H1 (cell line): ENCODE measurements at regions not wholly inside any gene's neighbourhood (a gene's known extent, or its start where the extent isn't known, plus 50 kb on each side); places are given as distances from the start of the nearest gene placed in this dataset.

ENCODE experiments used
- CTCF ChIA-PET: fragments of 300-600 bp; sonication (Branson Sonifier 250); formaldehyde crosslinking; loops from one replicate; lab custom pipeline; 2021; ENCODE audit not compliant: partially characterized antibody; lab: Charles Lee
- POLR2A ChIA-PET: fragments of 300-600 bp; sonication (Branson Sonifier 250); formaldehyde crosslinking; loops from one replicate; lab custom pipeline; 2021; ENCODE audit warnings: inconsistent platforms; ENCODE audit not compliant: partially characterized antibody; lab: Charles Lee
- DNase-seq, 2 experiments: peaks; one replicate each; pipeline versions ENCODE4 v3.0.0 to v3.0.0-alpha.2; 2010 to 2022; ENCODE audit warnings: low spot score in 2 of 2, low read depth in 1 of 2, mixed read lengths in 1 of 2
- FAIRE-seq: peaks from 2 replicates; lab custom pipeline; 2011; peaks lifted over from hg19 to GRCh38; lab: Jason Lieb, UNC
- H2AFZ ChIP-seq: 2 replicates; pipeline ENCODE4 v1.8.1; 2012; ENCODE audit warnings: low read length, inconsistent platforms
- H2AK5ac ChIP-seq: 2 replicates; pipeline ENCODE4 v1.6.1; 2013; ENCODE audit warnings: low read depth, low read length
- H2BK120ac ChIP-seq: replicated peaks from 2 replicates; pipeline ENCODE3; 2013; ENCODE audit warnings: low read depth, low read length, inconsistent platforms
- H2BK12ac ChIP-seq: 2 replicates; pipeline ENCODE4 v1.6.1; 2013; ENCODE audit warnings: low read depth, low read length
- H2BK15ac ChIP-seq: 2 replicates; pipeline ENCODE4 v1.6.1; 2013; ENCODE audit warnings: low read length
- H2BK20ac ChIP-seq: 2 replicates; pipeline ENCODE4 v1.6.1; 2013; ENCODE audit warnings: low read length
- H2BK5ac ChIP-seq: 2 replicates; pipeline ENCODE4 v1.6.1; 2013; ENCODE audit warnings: low read depth, low read length
- H3K14ac ChIP-seq: 2 replicates; pipeline ENCODE4 v1.6.1; 2013; ENCODE audit warnings: inconsistent platforms; ENCODE audit not compliant: insufficient read length
- H3K18ac ChIP-seq: 2 replicates; pipeline ENCODE4 v1.6.1; 2013; ENCODE audit warnings: low read length; ENCODE audit errors: extremely low read depth
- H3K23ac ChIP-seq: 2 replicates; pipeline ENCODE4 v1.6.1; 2013; ENCODE audit warnings: inconsistent platforms; ENCODE audit not compliant: insufficient read length
- H3K23me2 ChIP-seq: 2 replicates; pipeline ENCODE4 v1.6.1; 2013; ENCODE audit warnings: low read depth, low read length
- H3K27ac ChIP-seq: 2 replicates; pipeline ENCODE4 v1.6.1; 2011; ENCODE audit warnings: low read depth, low read length, inconsistent platforms
- H3K27me3 ChIP-seq, 4 experiments: replicated peaks in 1 of 4; 1 replicate in 1 of 4; 2 replicates in 3 of 4; pipeline versions ENCODE4 v1.6.1 to v1.8.1; 2011 to 2013; ENCODE audit warnings: low read length in 3 of 4, mild to moderate bottlenecking in 3 of 4, inconsistent platforms in 2 of 4, mixed read lengths in 2 of 4, moderate library complexity in 1 of 4; ENCODE audit not compliant: control insufficient read depth in 3 of 4, insufficient read depth in 3 of 4; ENCODE audit errors: extremely low read depth in 1 of 4
- H3K36me3 ChIP-seq, 4 experiments: 2 replicates each; pipeline versions ENCODE4 v1.6.1 to v1.8.1; 2011 to 2013; ENCODE audit warnings: mild to moderate bottlenecking in 4 of 4, low read length in 3 of 4, moderate library complexity in 2 of 4, control low read depth in 1 of 4, inconsistent platforms in 1 of 4; ENCODE audit not compliant: insufficient read depth in 4 of 4, control insufficient read depth in 2 of 4
- H3K4ac ChIP-seq: replicated peaks from 2 replicates; pipeline ENCODE3; 2013; ENCODE audit warnings: low read length, low read depth, mixed read lengths, inconsistent platforms; ENCODE audit not compliant: insufficient read length
- H3K4me1 ChIP-seq, 4 experiments: replicated peaks in 1 of 4; 1 replicate in 1 of 4; 2 replicates in 3 of 4; pipeline versions ENCODE4 v1.6.1 to v1.8.1; 2011 to 2013; ENCODE audit warnings: low read length in 3 of 4, inconsistent platforms in 2 of 4, mixed read lengths in 1 of 4; ENCODE audit not compliant: insufficient read depth in 4 of 4, control insufficient read depth in 3 of 4
- H3K4me2 ChIP-seq, 2 experiments: 2 replicates each; pipeline versions ENCODE4 v1.6.1 to v1.8.1; 2011 to 2013; ENCODE audit warnings: low read depth in 2 of 2, low read length in 2 of 2, control low read depth in 1 of 2, inconsistent platforms in 1 of 2, mild to moderate bottlenecking in 1 of 2; ENCODE audit not compliant: insufficient read depth in 1 of 2
- H3K4me3 ChIP-seq, 4 experiments: fragments of 200-600, 300-600 bp in 1 of 4; sonication (generic), shearing (Covaris generic), sonication (Bioruptor Twin) in 1 of 4; 2 replicates each; pipeline versions ENCODE4 v1.5.1 to v1.8.1; 2011 to 2016; ENCODE audit warnings: low read length in 4 of 4, low read depth in 3 of 4, control low read depth in 2 of 4, inconsistent platforms in 2 of 4, mild to moderate bottlenecking in 2 of 4, mixed read lengths in 1 of 4, moderate library complexity in 1 of 4; ENCODE audit not compliant: insufficient read depth in 2 of 4; ENCODE audit errors: extremely low read depth in 1 of 4
- H3K56ac ChIP-seq: replicated peaks from 2 replicates; pipeline ENCODE3; 2013; ENCODE audit warnings: low read depth, mild to moderate bottlenecking, mixed read lengths, low read length, inconsistent platforms; ENCODE audit not compliant: insufficient read length
- H3K79me1 ChIP-seq: 2 replicates; pipeline ENCODE4 v1.6.1; 2013; ENCODE audit warnings: low read depth, low read length, control low read depth
- H3K79me2 ChIP-seq, 2 experiments: 2 replicates each; pipeline versions ENCODE4 v1.6.1 to v1.8.1; 2012 to 2013; ENCODE audit warnings: low read length in 2 of 2, mild to moderate bottlenecking in 2 of 2, inconsistent platforms in 1 of 2; ENCODE audit not compliant: insufficient read depth in 2 of 2, control insufficient read depth in 1 of 2
- H3K9ac ChIP-seq, 4 experiments: replicated peaks in 1 of 4; 1 replicate in 1 of 4; 2 replicates in 3 of 4; pipeline versions ENCODE4 v1.6.1 to v1.8.1; 2011 to 2013; ENCODE audit warnings: low read depth in 3 of 4, low read length in 3 of 4, control low read depth in 2 of 4, mild to moderate bottlenecking in 2 of 4, moderate library complexity in 2 of 4, inconsistent platforms in 1 of 4; ENCODE audit errors: extremely low read depth in 1 of 4
- H3K9me3 ChIP-seq, 2 experiments: 2 replicates each; pipeline versions ENCODE4 v1.6.1 to v1.8.1; 2012 to 2013; ENCODE audit warnings: mild to moderate bottlenecking in 2 of 2, moderate library complexity in 2 of 2, control low read depth in 1 of 2, inconsistent platforms in 1 of 2, low read depth in 1 of 2, low read length in 1 of 2, mixed read lengths in 1 of 2; ENCODE audit not compliant: insufficient read depth in 2 of 2
- H4K20me1 ChIP-seq, 2 experiments: replicated peaks in 1 of 2; 2 replicates each; pipeline versions ENCODE3 to v1.8.1; 2011 to 2013; ENCODE audit warnings: inconsistent platforms in 2 of 2, low read length in 2 of 2, mild to moderate bottlenecking in 1 of 2; ENCODE audit not compliant: insufficient read depth in 2 of 2, control insufficient read depth in 1 of 2
- H4K5ac ChIP-seq: 2 replicates; pipeline ENCODE4 v1.6.1; 2013; ENCODE audit warnings: low read length, low read depth, mixed read lengths, inconsistent platforms; ENCODE audit not compliant: insufficient read length
- H4K8ac ChIP-seq: 2 replicates; pipeline ENCODE4 v1.8.0; 2013; ENCODE audit warnings: mild to moderate bottlenecking, moderate library complexity, low read length, inconsistent platforms; ENCODE audit not compliant: insufficient read depth; ENCODE audit errors: extremely low read depth
- H4K91ac ChIP-seq: replicated peaks from 2 replicates; pipeline ENCODE3; 2013; ENCODE audit warnings: low read length, mixed read lengths, inconsistent platforms; ENCODE audit not compliant: insufficient read length
- CEBPB ChIP-seq: IDR thresholded peaks from 2 replicates; pipeline ENCODE4 v1.6.1; 2012; ENCODE audit warnings: low read depth, low read length
- POLR2A ChIP-seq, 2 experiments: IDR thresholded peaks; 1 replicate in 1 of 2; 2 replicates in 1 of 2; pipeline ENCODE4 v1.6.1; 2011; ENCODE audit warnings: low read depth in 2 of 2, low read length in 2 of 2, mild to moderate bottlenecking in 2 of 2; ENCODE audit errors: control extremely low read depth in 1 of 2
- POLR2AphosphoS5 ChIP-seq: IDR thresholded peaks from 2 replicates; pipeline ENCODE4 v1.6.1; 2011; ENCODE audit warnings: low read depth, low read length
- RAD21 ChIP-seq, 2 experiments: IDR thresholded peaks in 1 of 2; conservative IDR thresholded peaks in 1 of 2; 2 replicates each; pipeline ENCODE4 v1.6.1; 2011; ENCODE audit warnings: low read depth in 2 of 2, low read length in 2 of 2, improper control_type of control experiment in 1 of 2, inconsistent platforms in 1 of 2, mild to moderate bottlenecking in 1 of 2, moderate library complexity in 1 of 2
- TAF7 ChIP-seq: optimal IDR thresholded peaks from 2 replicates; pipeline ENCODE3; 2011; ENCODE audit warnings: low read depth, mild to moderate bottlenecking, inconsistent platforms, low read length, moderate library complexity, borderline replicate concordance
- WGBS, 2 experiments: shearing (Covaris generic) in 1 of 2; methylation state at CpG; one replicate each; pipeline versions ENCODE4 v1.1.6 to v1.1.7; 2013 to 2015; ENCODE audit warnings: low lambda C conversion rate in 2 of 2, mixed read lengths in 2 of 2, inconsistent platforms in 1 of 2, low coverage in 1 of 2, missing lambda C conversion rate in 1 of 2; ENCODE audit not compliant: insufficient replicate concordance in 2 of 2, insufficient coverage in 1 of 2, insufficient read length in 1 of 2; ENCODE audit errors: extremely low coverage in 1 of 2, missing lambda C conversion rate in 1 of 2; 5-methylcytosine and 5-hydroxymethylcytosine counted together

GRCh38 chr17:79444198-79444597 is 166.7 kb downstream of the RBFOX3 start:
- Histone ChIP-seq H3K27me3 (no peaks in the 10 kb centered on the region), H2BK12ac (no peak overlapping the region), H2AK5ac (no peak overlapping the region), H3K4me1 (no peaks in the 10 kb centered on the region; a peak in 1 of 7 replicates), H3K23ac (no peak overlapping the region), H4K8ac (no peak overlapping the region; the same call in 1 of the 2 replicates), H3K4me2 (no peak overlapping the region), H3K36me3 (no peaks in the 10 kb centered on the region), H2BK120ac (no peak overlapping the region), H3K9ac (no peak overlapping the region), H3K14ac (no peak overlapping the region), H4K91ac (no peak overlapping the region), H3K56ac (no peak overlapping the region), H4K5ac (no peak overlapping the region), H3K9me3 (no peaks in the 10 kb centered on the region), H2BK20ac (no peak overlapping the region), H3K79me2 (no peaks in the 10 kb centered on the region), H3K18ac (no peak overlapping the region), H2BK5ac (no peak overlapping the region), H3K4ac (no peak overlapping the region), H3K79me1 (no peaks in the 10 kb centered on the region), H4K20me1 (peaks cover 0 to 2% of the 10 kb centered on the region in 2 experiments), H3K23me2 (peaks cover 2% of the 10 kb centered on the region; the same call in 1 of the 2 replicates), H2AFZ (no peak overlapping the region), H2BK15ac (no peak overlapping the region), H3K4me3 (no peak overlapping the region), H3K27ac (no peak overlapping the region)
- CTCF ChIA-PET, result interaction anchor here (0.6 to 1.4 kb wide), 3 partner anchors 51 to 466 kb away, joined by 3 to 6 read pairs (median 5); no protein-coding TSS in a partner anchor
- no peak for FAIRE-seq
- no peak for TF ChIP-seq RAD21 (IDR thresholded peaks at IDR 0.05 in 1 of 2, conservative IDR thresholded peaks at IDR 0.05 in 1 of 2; ENCODE audit: low read depth in 2 of 2, low read length in 2 of 2)
- TF ChIP-seq POLR2AphosphoS5, result no peak
- TF ChIP-seq POLR2A (IDR thresholded peaks at IDR 0.05; ENCODE audit: control extremely low read depth in 1 of 2, low read depth in 2 of 2, low read length in 2 of 2), result no peak
- TF ChIP-seq CEBPB, result no peak
- no peak for TF ChIP-seq TAF7
- POLR2A ChIA-PET, result no interaction called here
- DNase-seq, result no peak
- 96% methylated on average over 4 of the region's 4 CpGs; no CpG with 5 or more reads in 1 of the 2 experiments for WGBS, 2 experiments
